Mesenchymal stem cell (in vitro differentiated cells and primary cell): ENCODE measurements at regions not wholly inside any gene's neighbourhood (a gene's known extent, or its start where the extent isn't known, plus 50 kb on each side); places are given as distances from the start of the nearest gene placed in this dataset.
A peak's percentile ranks its signal among the peaks of the same experiment; 100 is the strongest.

Experiments used
- DNase-seq: peaks from one replicate; pipeline ENCODE4 v3.0.0-alpha.2; 2013
- H2AFZ ChIP-seq: one replicate; pipeline ENCODE4 v1.6.1; 2013; ENCODE audit warnings: low read depth, mild to moderate bottlenecking, control low read depth, inconsistent platforms, low read length, moderate library complexity
- H2AK5ac ChIP-seq: 2 replicates; pipeline ENCODE4 v1.6.1; 2013; ENCODE audit warnings: low read length, moderate library complexity, mild to moderate bottlenecking, inconsistent platforms; ENCODE audit not compliant: severe bottlenecking
- H2BK120ac ChIP-seq: one replicate; pipeline ENCODE4 v1.6.1; 2013; ENCODE audit warnings: low read depth, mild to moderate bottlenecking, inconsistent platforms, low read length, moderate library complexity
- H2BK12ac ChIP-seq, 2 experiments: one replicate each; pipeline ENCODE4 v1.6.1; 2013; ENCODE audit warnings: inconsistent platforms in 2 of 2, low read length in 2 of 2, mild to moderate bottlenecking in 2 of 2, moderate library complexity in 2 of 2, control low read depth in 1 of 2
- H2BK15ac ChIP-seq: one replicate; pipeline ENCODE4 v1.6.1; 2013; ENCODE audit warnings: mild to moderate bottlenecking, low read depth, inconsistent platforms; ENCODE audit not compliant: poor library complexity, severe bottlenecking
- H2BK5ac ChIP-seq: 2 replicates; pipeline ENCODE4 v1.6.1; 2013; ENCODE audit warnings: low read depth, mild to moderate bottlenecking, low read length, control low read depth, inconsistent platforms; ENCODE audit not compliant: poor library complexity, severe bottlenecking
- H3K14ac ChIP-seq, 2 experiments: one replicate each; pipeline ENCODE4 v1.6.1; 2013; ENCODE audit warnings: inconsistent platforms in 2 of 2, low read length in 2 of 2, control low read depth in 1 of 2, mild to moderate bottlenecking in 1 of 2, moderate library complexity in 1 of 2
- H3K18ac ChIP-seq, 2 experiments: one replicate each; pipeline ENCODE4 v1.6.1; 2013; ENCODE audit warnings: inconsistent platforms in 2 of 2, low read length in 2 of 2, control low read depth in 1 of 2, low read depth in 1 of 2, mild to moderate bottlenecking in 1 of 2
- H3K23ac ChIP-seq, 2 experiments: one replicate each; pipeline ENCODE4 v1.6.1; 2013; ENCODE audit warnings: inconsistent platforms in 2 of 2, low read length in 2 of 2, mild to moderate bottlenecking in 2 of 2, moderate library complexity in 2 of 2, control low read depth in 1 of 2
- H3K27ac ChIP-seq: 2 replicates; pipeline ENCODE4 v1.5.1; 2013; ENCODE audit warnings: mild to moderate bottlenecking, moderate library complexity, low read length, control low read depth, inconsistent platforms; ENCODE audit not compliant: poor library complexity, severe bottlenecking
- H3K27me3 ChIP-seq, 2 experiments: 2 replicates each; pipeline versions ENCODE4 v1.6.1 to v1.7.0; 2013; ENCODE audit warnings: low read length in 2 of 2, mild to moderate bottlenecking in 2 of 2, moderate library complexity in 2 of 2, control low read depth in 1 of 2, inconsistent platforms in 1 of 2; ENCODE audit not compliant: control insufficient read depth in 1 of 2, insufficient read depth in 1 of 2
- H3K36me3 ChIP-seq, 2 experiments: 2 replicates each; pipeline versions ENCODE4 v1.6.1 to v1.7.0; 2013; ENCODE audit warnings: low read length in 2 of 2, control low read depth in 1 of 2, inconsistent platforms in 1 of 2, low read depth in 1 of 2, mild to moderate bottlenecking in 1 of 2; ENCODE audit not compliant: insufficient read depth in 2 of 2, control insufficient read depth in 1 of 2
- H3K4ac ChIP-seq, 2 experiments: one replicate each; pipeline ENCODE4 v1.6.1; 2013; ENCODE audit warnings: inconsistent platforms in 2 of 2, low read length in 2 of 2, mild to moderate bottlenecking in 2 of 2, moderate library complexity in 2 of 2, control low read depth in 1 of 2, low read depth in 1 of 2
- H3K4me1 ChIP-seq: 2 replicates; pipeline ENCODE4 v1.6.1; 2013; ENCODE audit warnings: low read depth, low read length, control low read depth; ENCODE audit not compliant: control insufficient read depth, insufficient read depth
- H3K4me2 ChIP-seq: 2 replicates; pipeline ENCODE4 v1.6.1; 2013; ENCODE audit warnings: low read length, mild to moderate bottlenecking, inconsistent platforms; ENCODE audit not compliant: poor library complexity, severe bottlenecking
- H3K4me3 ChIP-seq, 2 experiments: 2 replicates each; pipeline versions ENCODE4 v1.5.1 to v1.7.0; 2013; ENCODE audit warnings: low read length in 2 of 2, mild to moderate bottlenecking in 2 of 2, control low read depth in 1 of 2, low read depth in 1 of 2; ENCODE audit not compliant: insufficient read depth in 1 of 2
- H3K79me1 ChIP-seq: replicated peaks from 2 replicates; pipeline ENCODE4 v1.6.1; 2013; ENCODE audit warnings: mild to moderate bottlenecking, control low read depth, low read length, inconsistent platforms; ENCODE audit not compliant: poor library complexity, severe bottlenecking
- H3K9ac ChIP-seq: 2 replicates; pipeline ENCODE4 v1.7.0; 2013; ENCODE audit warnings: mild to moderate bottlenecking, low read length, moderate library complexity
- H3K9me3 ChIP-seq: 2 replicates; pipeline ENCODE4 v1.7.0; 2013; ENCODE audit warnings: mild to moderate bottlenecking, low read length; ENCODE audit not compliant: control insufficient read depth
- H4K8ac ChIP-seq: one replicate; pipeline ENCODE4 v1.6.1; 2013; ENCODE audit warnings: inconsistent platforms, mild to moderate bottlenecking, low read length, moderate library complexity
- H4K91ac ChIP-seq: one replicate; pipeline ENCODE4 v1.6.1; 2013; ENCODE audit warnings: mild to moderate bottlenecking, low read length, inconsistent platforms
- WGBS: methylation state at CpG from one replicate; pipeline ENCODE4 v1.1.7; 2013; ENCODE audit warnings: mixed read lengths; 5-methylcytosine and 5-hydroxymethylcytosine counted together

- no peak overlapping the region for H3K4me3 ChIP-seq
- over 99% methylated on average over 4 of the region's 7 CpGs for WGBS
Observed at GRCh38 chr20:52305858-52306257, 114.3 kb upstream of the ZFP64 start.

GRCh38 chr20:52305024-52305645, 113.6 kb upstream of the ZFP64 start:
- no peaks in the 10 kb centered on the region for H3K79me1 ChIP-seq
- H2BK120ac ChIP-seq = no peak overlapping the region
- H4K8ac ChIP-seq = no peak overlapping the region
- no peak overlapping the region for H3K23ac ChIP-seq
- no peak overlapping the region for H2AK5ac ChIP-seq
- no peak overlapping the region for H3K18ac ChIP-seq
- H3K9me3 ChIP-seq = no peaks in the 10 kb centered on the region
- H3K4me3 ChIP-seq = no peak overlapping the region
- no peak overlapping the region for H3K4ac ChIP-seq
- no peaks in the 10 kb centered on the region for H3K4me1 ChIP-seq
- H3K27me3 ChIP-seq = no peaks in the 10 kb centered on the region
- no peak overlapping the region for H2BK15ac ChIP-seq
- no peak overlapping the region for H2BK5ac ChIP-seq
- no peak overlapping the region for H4K91ac ChIP-seq
- no peak overlapping the region for H2BK12ac ChIP-seq
- H3K36me3 ChIP-seq = no peaks in the 10 kb centered on the region
- H2AFZ ChIP-seq = no peak overlapping the region
- no peak overlapping the region for H3K14ac ChIP-seq
- no peak overlapping the region for H3K9ac ChIP-seq
- WGBS = 99% methylated on average over 3 of the region's 3 CpGs
- H3K27ac ChIP-seq = no peak overlapping the region
- DNase-seq = no peak
- no peak overlapping the region for H3K4me2 ChIP-seq

More at GRCh38 chr20:52305858-52306257, 114.3 kb upstream of the ZFP64 start:
- no peak overlapping the region for H3K14ac ChIP-seq
- no peak for DNase-seq
- no peaks in the 10 kb centered on the region for H3K79me1 ChIP-seq
- H3K36me3 ChIP-seq = no peaks in the 10 kb centered on the region
- no peak overlapping the region for H2BK15ac ChIP-seq
- no peak overlapping the region for H2BK5ac ChIP-seq
- H3K4me2 ChIP-seq = no peak overlapping the region
- no peak overlapping the region for H3K18ac ChIP-seq
- no peak overlapping the region for H2AFZ ChIP-seq
- H3K27ac ChIP-seq = no peak overlapping the region
- H4K91ac ChIP-seq = no peak overlapping the region
- H2AK5ac ChIP-seq = no peak overlapping the region
- no peaks in the 10 kb centered on the region for H3K4me1 ChIP-seq
- no peak overlapping the region for H3K4ac ChIP-seq
- no peak overlapping the region for H2BK120ac ChIP-seq
- no peak overlapping the region for H3K23ac ChIP-seq
- H3K9me3 ChIP-seq = no peaks in the 10 kb centered on the region
- H2BK12ac ChIP-seq = no peak overlapping the region
- H4K8ac ChIP-seq = no peak overlapping the region
- no peaks in the 10 kb centered on the region for H3K27me3 ChIP-seq
- H3K9ac ChIP-seq = no peak overlapping the region

GRCh38 chr20:52303281-52303950, 111.8 kb upstream of the ZFP64 start:
- Histone ChIP-seq H3K23ac (no peak overlapping the region), H3K4me3 (no peak overlapping the region), H2BK5ac (no peak overlapping the region), H2BK15ac (no peak overlapping the region), H2BK120ac (no peak overlapping the region), H3K79me1 (no peaks in the 10 kb centered on the region), H3K4me1 (no peaks in the 10 kb centered on the region), H2BK12ac (no peak overlapping the region), H3K27ac (no peak overlapping the region), H4K91ac (no peak overlapping the region), H3K18ac (no peak overlapping the region), H3K14ac (no peak overlapping the region), H3K4ac (no peak overlapping the region), H3K36me3 (no peaks in the 10 kb centered on the region), H3K9ac (no peak overlapping the region), H4K8ac (no peak overlapping the region), H2AK5ac (no peak overlapping the region), H3K9me3 (no peaks in the 10 kb centered on the region), H2AFZ (no peak overlapping the region), H3K27me3 (no peaks in the 10 kb centered on the region), H3K4me2 (no peak overlapping the region)
- DNase-seq = no peak
- 70% methylated on average over 6 of the region's 7 CpGs for WGBS

- Histone ChIP-seq H3K23ac (no peak overlapping the region), H3K79me1 (no peaks in the 10 kb centered on the region), H3K4me1 (no peaks in the 10 kb centered on the region), H2BK15ac (no peak overlapping the region), H3K4me3 (no peak overlapping the region), H2BK5ac (no peak overlapping the region), H3K36me3 (no peaks in the 10 kb centered on the region), H3K9ac (no peak overlapping the region), H3K9me3 (no peaks in the 10 kb centered on the region), H3K27ac (no peak overlapping the region), H2AFZ (no peak overlapping the region), H3K18ac (no peak overlapping the region), H3K14ac (no peak overlapping the region), H4K8ac (peak overlapping the region; percentile 55), H2BK12ac (no peak overlapping the region), H3K4me2 (no peak overlapping the region), H3K4ac (no peak overlapping the region), H2AK5ac (no peak overlapping the region), H4K91ac (no peak overlapping the region), H2BK120ac (no peak overlapping the region), H3K27me3 (no peaks in the 10 kb centered on the region)
- 93% methylated on average over 2 of the region's 3 CpGs for WGBS
- no peak for DNase-seq
Observed at GRCh38 chr20:52302736-52303135, 111.2 kb upstream of the ZFP64 start.
